NT2/D1 (cell line): ENCODE measurements at regions not wholly inside any gene's neighbourhood (a gene's known extent, or its start where the extent isn't known, plus 50 kb on each side); places are given as distances from the start of the nearest gene placed in this dataset.

ENCODE experiments used
- SUZ12 ChIP-seq: IDR thresholded peaks from 2 replicates; pipeline ENCODE4 v1.6.1; 2011; ENCODE audit not compliant: insufficient read length, insufficient read depth; ENCODE audit errors: extremely low read depth
- YY1 ChIP-seq: IDR thresholded peaks from 2 replicates; pipeline ENCODE4 v1.6.1; 2011; ENCODE audit not compliant: insufficient read length, insufficient read depth
- ZNF274 ChIP-seq: IDR thresholded peaks from 2 replicates; pipeline ENCODE4 v1.6.1; 2011; ENCODE audit warnings: mild to moderate bottlenecking, low read depth, low read length

DNA sequence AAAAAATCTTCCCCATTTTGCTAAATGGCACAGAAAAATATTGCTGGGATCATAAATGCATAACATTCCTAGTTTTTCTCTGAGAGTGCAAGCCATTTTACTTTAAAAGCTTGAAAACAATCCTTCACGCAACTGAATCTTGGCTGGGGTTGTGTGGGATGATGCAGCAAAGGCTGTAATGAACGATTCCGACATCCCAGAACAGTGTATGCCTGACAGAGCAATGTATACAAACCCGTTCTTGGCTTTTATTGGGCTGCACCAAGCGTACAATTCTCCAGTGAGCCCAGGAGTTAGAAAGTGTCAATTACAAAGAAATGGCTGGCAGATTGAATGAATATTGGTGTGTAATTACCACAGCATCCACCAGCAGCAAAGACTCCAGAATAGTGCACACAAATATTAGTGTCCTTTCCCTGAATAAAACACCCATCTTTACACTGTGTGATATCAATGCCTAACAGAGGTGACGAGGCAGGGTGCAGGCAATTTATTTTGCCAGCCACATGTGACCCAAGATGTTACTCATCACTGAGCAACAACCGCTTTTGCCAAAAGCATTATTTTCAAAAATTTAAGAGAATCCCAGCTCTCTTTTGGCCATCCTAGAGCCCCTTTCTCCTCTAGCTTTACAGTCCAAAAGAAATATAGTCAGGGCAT, 578.6 kb upstream of the CHAC2 start:
- TF ChIP-seq YY1 (no peak), SUZ12 (no peak), ZNF274 (no peak)
